HG03045 (cell line): ENCODE measurements at regions not wholly inside any gene's neighbourhood (a gene's known extent, or its start where the extent isn't known, plus 50 kb on each side); places are given as distances from the start of the nearest gene placed in this dataset.

Source experiments
- ATAC-seq: cut with Tn5 transposase; IDR thresholded peaks from one replicate; pipeline ENCODE4 v1.9.1; 2021; ENCODE audit warnings: mild to moderate bottlenecking, moderate library complexity; ENCODE audit not compliant: unreplicated experiment

GRCh38 chr18:71597219-71597618, 946.9 kb downstream of the CBLN2 start:
- ATAC-seq: no peak

- no peak for ATAC-seq
Observed at GRCh38 chr18:71583252-71583651, 960.9 kb downstream of the CBLN2 start.

GRCh38 chr18:71554686-71555085, 989.5 kb downstream of the CBLN2 start:
- ATAC-seq: no peak

GRCh38 chr18:71541643-71542042, 1002.5 kb downstream of the CBLN2 start:
- no peak for ATAC-seq

- ATAC-seq: no peak
Observed at GRCh38 chr18:71529703-71530303, 1014.3 kb downstream of the CBLN2 start.

- no peak for ATAC-seq
Observed at GRCh38 chr18:71523483-71524435, 1020.4 kb downstream of the CBLN2 start.

GRCh38 chr18:71505526-71505925, 1038.6 kb downstream of the CBLN2 start:
- no peak for ATAC-seq

GRCh38 chr18:71503222-71503621, 1040.9 kb downstream of the CBLN2 start:
- ATAC-seq: no peak

- no peak for ATAC-seq
Observed at GRCh38 chr18:71485611-71486010, 1058.5 kb downstream of the CBLN2 start.

GRCh38 chr18:71471963-71472725, 1072.0 kb downstream of the CBLN2 start:
- no peak for ATAC-seq

- no peak for ATAC-seq
Observed at GRCh38 chr18:71456206-71456605, 1087.9 kb downstream of the CBLN2 start.

GRCh38 chr18:71450257-71450656, 1093.9 kb downstream of the CBLN2 start:
- no peak for ATAC-seq

GRCh38 chr18:71443706-71444480, 1100.2 kb downstream of the CBLN2 start:
- ATAC-seq: no peak

GRCh38 chr18:71442731-71443141, 1101.4 kb downstream of the CBLN2 start:
- ATAC-seq: no peak

- no peak for ATAC-seq
Observed at GRCh38 chr18:71441156-71441555, 1103.0 kb downstream of the CBLN2 start.

- no peak for ATAC-seq
Observed at GRCh38 chr18:71437511-71437910, 1106.6 kb downstream of the CBLN2 start.

GRCh38 chr18:71433373-71433772, 1110.8 kb downstream of the CBLN2 start:
- no peak for ATAC-seq

GRCh38 chr18:71431689-71432088, 1112.5 kb downstream of the CBLN2 start:
- ATAC-seq: no peak

- no peak for ATAC-seq
Observed at GRCh38 chr18:71431171-71431570, 1113.0 kb downstream of the CBLN2 start.

GRCh38 chr18:71426441-71426840, 1117.7 kb downstream of the CBLN2 start:
- no peak for ATAC-seq
